HG03520 (cell line): ENCODE measurements at regions not wholly inside any gene's neighbourhood (a gene's known extent, or its start where the extent isn't known, plus 50 kb on each side); places are given as distances from the start of the nearest gene placed in this dataset.
"Not testable (repeated sequence)": the region's sequence is repeated elsewhere in the genome, so short reads cannot be mapped to it uniquely, and the experiment has no call there.

Experiments used
- ATAC-seq: cut with Tn5 transposase; IDR thresholded peaks from one replicate; pipeline ENCODE4 v1.9.1; 2021; ENCODE audit warnings: mild to moderate bottlenecking, moderate library complexity; ENCODE audit not compliant: unreplicated experiment

GRCh38 chrX:128992107-128992971 lies 531.0 kb downstream of the SMARCA1 start:
- ATAC-seq, result no peak

GRCh38 chrX:128975745-128976144 lies 547.5 kb downstream of the SMARCA1 start:
- no peak for ATAC-seq

- ATAC-seq, result no peak
These were observed 550.3 kb downstream of the SMARCA1 start for GRCh38 chrX:128973033-128973432.

GRCh38 chrX:128961290-128961689 lies 562.0 kb downstream of the SMARCA1 start:
- no peak for ATAC-seq

GRCh38 chrX:128954697-128955096 lies 568.6 kb downstream of the SMARCA1 start:
- not testable (repeated sequence) for ATAC-seq

GRCh38 chrX:128931071-128931470 lies 592.2 kb downstream of the SMARCA1 start:
- no peak for ATAC-seq

GRCh38 chrX:128929271-128930057 lies 593.8 kb downstream of the SMARCA1 start:
- ATAC-seq, result no peak

- ATAC-seq, result no peak
These were observed 594.7 kb downstream of the SMARCA1 start for GRCh38 chrX:128928636-128929035.

- ATAC-seq, result no peak
These were observed 595.9 kb downstream of the SMARCA1 start for GRCh38 chrX:128927363-128927762.

GRCh38 chrX:128906753-128907152 lies 616.5 kb downstream of the SMARCA1 start:
- no peak for ATAC-seq

- no peak for ATAC-seq
These were observed 622.3 kb downstream of the SMARCA1 start for GRCh38 chrX:128901018-128901417.

GRCh38 chrX:128897621-128898020 lies 625.7 kb downstream of the SMARCA1 start:
- ATAC-seq, result no peak

- no peak for ATAC-seq
These were observed 631.7 kb downstream of the SMARCA1 start for GRCh38 chrX:128891554-128891953.

- no peak for ATAC-seq
These were observed 638.9 kb downstream of the SMARCA1 start for GRCh38 chrX:128884430-128884829.

GRCh38 chrX:128883650-128884049 lies 639.6 kb downstream of the SMARCA1 start:
- no peak for ATAC-seq

- ATAC-seq, result no peak
These were observed 652.9 kb downstream of the SMARCA1 start for GRCh38 chrX:128870361-128870760.

GRCh38 chrX:128862557-128862956 lies 660.7 kb downstream of the SMARCA1 start:
- ATAC-seq, result no peak

GRCh38 chrX:128848374-128848773 lies 674.9 kb downstream of the SMARCA1 start:
- ATAC-seq, result no peak

GRCh38 chrX:128846385-128846784 lies 676.9 kb downstream of the SMARCA1 start:
- ATAC-seq, result no peak

- ATAC-seq, result no peak
These were observed 704.6 kb downstream of the SMARCA1 start for GRCh38 chrX:128818690-128819089.

GRCh38 chrX:128816919-128817318 lies 706.4 kb downstream of the SMARCA1 start:
- no peak for ATAC-seq

GRCh38 chrX:128807367-128807766 lies 715.9 kb downstream of the SMARCA1 start:
- ATAC-seq, result no peak
